ENCODE measurements at regions not wholly inside any gene's neighbourhood (a gene's known extent, or its start where the extent isn't known, plus 50 kb on each side); places are given as distances from the start of the nearest gene placed in this dataset.
"Not testable (repeated sequence)": the region's sequence is repeated elsewhere in the genome, so short reads cannot be mapped to it uniquely, and the experiment has no call there.

DNA sequence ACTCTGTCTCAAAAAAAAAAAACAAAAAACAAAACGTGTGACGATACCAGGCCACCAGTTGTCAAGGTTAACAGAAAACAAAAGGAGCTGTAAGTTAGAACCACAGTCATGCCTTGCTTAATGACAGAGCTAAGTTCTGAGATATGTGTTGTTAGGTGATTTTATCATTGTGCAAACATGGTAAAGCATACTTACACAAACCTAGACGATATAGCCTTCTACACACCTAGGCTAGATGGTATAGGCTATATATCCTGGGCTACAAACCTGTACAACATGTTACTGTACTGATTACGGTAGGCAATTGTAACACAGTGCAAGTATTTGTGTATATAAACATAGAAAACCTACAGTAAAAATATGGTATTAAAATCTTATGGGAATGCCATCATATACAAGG lies 564.2 kb downstream of the HTR7 start:
- DNase-seq: no peak

GRCh38 chr10:90294821-90295540 lies 562.9 kb downstream of the HTR7 start:
- not testable (repeated sequence) for DNase-seq

GRCh38 chr10:90302031-90302430 lies 555.8 kb downstream of the HTR7 start:
- not testable (repeated sequence) for DNase-seq

GRCh38 chr10:90302758-90303481 lies 554.9 kb downstream of the HTR7 start:
- DNase-seq: no peak

DNA sequence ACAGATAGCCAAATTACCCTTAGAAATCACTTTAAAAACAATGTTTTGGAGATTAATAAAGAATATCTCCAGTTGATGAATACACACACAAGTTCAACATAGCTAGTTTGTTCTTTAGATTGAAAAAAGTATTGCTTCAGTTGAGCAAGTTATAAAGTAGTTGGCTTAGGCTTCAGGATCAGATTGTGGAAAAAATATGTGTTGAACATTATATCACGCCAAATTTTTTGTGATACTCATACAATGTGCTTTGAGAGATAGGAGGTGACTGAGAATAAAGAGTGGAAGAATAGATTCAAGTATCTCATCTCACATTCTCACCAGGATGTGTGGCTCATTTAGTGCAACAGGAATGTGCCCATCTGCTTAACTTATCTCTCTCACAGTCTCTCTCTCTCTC lies 553.3 kb downstream of the HTR7 start:
- no peak for DNase-seq

DNA sequence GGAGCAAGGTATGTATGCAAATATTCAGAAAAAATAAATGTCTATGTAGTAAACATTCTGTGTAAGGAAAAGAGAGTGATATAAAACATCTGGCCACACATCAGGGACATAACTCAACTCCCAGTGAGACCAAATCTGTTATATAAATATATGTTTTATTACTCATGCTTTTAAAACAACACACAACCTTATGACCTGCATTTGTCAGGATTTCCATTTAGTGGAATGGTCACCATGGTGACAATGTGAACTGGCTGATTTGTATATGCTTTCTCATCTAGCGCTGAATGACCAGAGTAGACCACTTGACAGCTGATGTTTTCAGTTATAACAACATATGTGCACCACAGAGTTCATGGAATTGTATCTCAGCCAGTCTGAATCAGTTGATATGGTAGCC lies 551.7 kb downstream of the HTR7 start:
- DNase-seq: no peak

DNA sequence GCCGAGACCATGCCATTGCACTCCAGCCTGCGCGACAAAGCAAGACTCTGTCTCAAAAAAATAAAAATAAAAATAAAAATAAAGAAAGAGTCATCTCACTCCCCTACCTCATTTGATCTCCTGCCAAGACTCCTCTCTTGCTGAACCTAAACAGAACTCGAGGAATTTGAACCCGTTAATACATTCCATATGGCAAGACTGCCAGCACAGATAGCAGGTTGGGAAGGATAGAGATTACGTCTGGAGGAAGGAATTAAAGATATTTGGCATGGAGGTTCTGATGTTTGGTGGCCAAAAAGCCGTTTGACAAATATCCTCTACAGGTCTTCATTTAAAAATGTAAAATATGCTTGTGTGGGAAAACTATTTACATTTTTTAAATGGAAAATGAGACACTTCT lies 549.6 kb downstream of the HTR7 start:
- no peak for DNase-seq

DNA sequence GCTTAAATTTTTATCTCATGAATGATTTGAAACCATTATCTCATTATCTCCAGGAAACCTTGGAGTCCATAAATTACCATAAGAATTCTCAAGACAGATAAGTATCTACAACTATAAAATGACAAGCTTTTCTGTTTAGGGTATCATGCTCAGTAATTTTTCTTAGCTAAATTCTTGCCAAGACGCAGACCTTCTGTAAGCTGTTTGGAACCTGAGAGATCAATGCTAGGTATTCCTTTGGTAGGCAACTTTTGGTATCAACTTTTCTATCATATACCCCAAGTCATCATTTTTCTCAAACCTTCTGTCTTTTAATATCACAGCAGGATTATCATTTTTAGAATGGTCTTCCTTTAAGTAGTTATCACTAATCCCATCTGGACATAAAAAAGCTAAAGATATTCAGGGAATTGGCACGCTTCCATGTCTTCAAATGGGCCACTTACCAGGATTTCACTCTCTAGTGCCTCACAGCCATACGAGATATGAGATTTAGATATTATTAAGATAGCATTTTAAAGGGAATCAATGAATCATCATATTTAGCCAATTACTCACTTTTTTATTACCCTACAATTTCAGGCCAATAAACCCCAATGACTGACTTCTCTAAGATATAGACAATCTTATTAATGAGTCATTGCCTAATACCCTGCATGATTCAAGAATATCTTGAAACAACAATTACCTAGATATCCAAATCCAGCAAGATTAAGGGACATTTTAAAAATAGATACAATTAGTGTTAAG lies 544.1 kb downstream of the HTR7 start:
- DNase-seq: no peak

DNA sequence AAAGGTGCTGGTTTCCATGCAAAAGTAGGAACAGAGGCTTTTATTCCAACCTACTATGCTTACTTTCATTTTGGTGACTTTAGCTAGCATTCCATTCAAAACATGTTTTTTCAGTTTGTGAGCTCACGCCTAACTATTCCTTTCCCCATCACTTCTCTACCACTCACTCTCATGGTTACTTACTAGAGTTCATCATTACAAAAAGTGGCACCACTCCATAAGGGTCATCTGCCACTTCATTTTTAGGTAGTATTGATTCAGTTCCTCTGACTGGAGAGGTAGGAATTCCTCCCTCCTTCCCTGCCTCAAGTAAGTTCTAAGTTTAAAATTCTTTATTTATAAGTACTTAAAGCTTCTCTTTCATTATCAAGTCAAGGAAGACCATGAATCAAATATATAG lies 543.1 kb downstream of the HTR7 start:
- DNase-seq: no peak

DNA sequence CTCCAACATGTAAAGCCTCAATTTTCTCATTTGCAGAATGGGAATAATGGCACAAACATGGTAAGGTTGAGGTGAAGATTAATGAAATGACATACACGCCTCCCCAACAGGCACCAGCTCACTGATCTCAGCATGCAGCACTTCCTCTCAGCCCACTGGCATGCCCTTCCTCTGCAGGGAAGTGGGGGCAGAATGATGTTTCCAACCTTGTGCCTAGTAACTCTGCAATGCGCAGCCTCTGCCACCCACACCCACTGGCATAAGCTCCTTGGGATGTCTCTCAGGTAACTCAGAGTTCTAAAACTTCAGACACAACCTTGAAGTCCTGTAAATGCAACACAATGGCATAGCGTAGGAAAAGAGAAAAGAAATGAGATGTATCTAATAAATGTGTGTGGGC lies 540.7 kb downstream of the HTR7 start:
- no peak for DNase-seq

DNA sequence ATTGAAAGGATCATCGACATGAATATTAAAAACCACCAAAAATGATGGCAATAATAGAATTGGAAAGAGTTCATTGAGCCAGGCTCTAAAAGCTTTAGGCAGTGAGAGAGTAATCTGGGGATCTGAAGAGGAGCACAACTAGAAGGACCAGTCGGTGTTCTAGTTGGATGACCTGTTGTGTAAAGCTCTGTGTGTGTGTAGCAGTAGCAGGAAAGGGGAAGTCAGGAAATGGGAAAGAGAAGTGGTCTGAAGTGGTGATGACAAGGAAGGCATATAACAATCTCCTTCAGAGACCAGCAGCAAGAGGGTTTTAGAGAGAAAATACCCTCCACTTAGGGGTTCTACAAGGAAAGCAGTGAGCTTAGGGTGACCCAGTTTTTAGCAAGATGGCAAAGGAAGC lies 539.2 kb downstream of the HTR7 start:
- no peak for DNase-seq

GRCh38 chr10:90319188-90319914 lies 538.5 kb downstream of the HTR7 start:
- DNase-seq: no peak

GRCh38 chr10:90321132-90321816 lies 536.6 kb downstream of the HTR7 start:
- DNase-seq: no peak

GRCh38 chr10:90326498-90327267 lies 531.2 kb downstream of the HTR7 start:
- DNase-seq: no peak

GRCh38 chr10:90327611-90328010 lies 530.2 kb downstream of the HTR7 start:
- no peak for DNase-seq

GRCh38 chr10:90328459-90328858 lies 529.4 kb downstream of the HTR7 start:
- DNase-seq: no peak

DNA sequence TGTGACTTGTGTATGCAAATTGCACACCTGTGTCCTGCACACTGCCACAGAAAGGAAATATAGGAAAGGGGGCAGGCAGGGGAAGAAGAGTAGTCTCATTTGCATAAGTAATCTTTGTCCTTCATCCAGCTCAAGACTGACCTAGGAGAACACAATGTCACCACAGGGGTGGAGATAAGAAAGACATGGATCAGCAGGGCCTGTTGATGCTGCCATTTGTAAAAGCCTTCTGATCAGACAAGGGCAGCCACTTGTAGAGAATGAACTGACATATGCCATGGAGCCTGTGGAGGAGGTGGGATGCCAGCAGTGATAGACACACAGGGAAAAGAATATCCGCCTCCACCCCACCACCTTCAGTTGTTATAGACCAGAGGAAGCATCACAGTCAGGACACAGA lies 528.9 kb downstream of the HTR7 start:
- no peak for DNase-seq

- no peak for DNase-seq
These were observed 520.5 kb downstream of the HTR7 start for GRCh38 chr10:90337316-90337715.

- DNase-seq: no peak
These were observed 515.4 kb downstream of the HTR7 start for GRCh38 chr10:90342480-90342879.

GRCh38 chr10:90344226-90344625 lies 513.6 kb downstream of the HTR7 start:
- no peak for DNase-seq

- DNase-seq: no peak
These were observed 510.6 kb downstream of the HTR7 start for GRCh38 chr10:90347239-90347638.

DNA sequence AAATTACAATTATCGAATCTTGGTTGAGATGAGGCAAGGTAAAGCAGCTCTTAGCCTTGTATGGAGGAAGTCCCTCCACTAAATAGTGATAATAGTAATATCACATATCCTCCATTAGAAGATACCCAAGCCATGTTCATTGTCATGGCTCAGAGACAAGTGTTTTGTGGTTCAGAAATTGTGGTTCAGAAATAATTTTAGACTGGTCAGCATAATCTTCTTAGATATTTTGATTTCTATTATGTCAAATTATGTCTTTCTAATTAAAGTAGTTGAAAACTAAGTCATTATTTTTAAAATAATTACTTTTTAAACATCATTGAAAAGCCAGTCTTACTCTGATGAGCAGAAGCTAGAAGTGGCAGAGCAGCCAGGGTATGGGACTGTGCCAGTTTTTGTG lies 507.7 kb downstream of the HTR7 start:
- DNase-seq: no peak
